ENCODE measurements at regions not wholly inside any gene's neighbourhood (a gene's known extent, or its start where the extent isn't known, plus 50 kb on each side); places are given as distances from the start of the nearest gene placed in this dataset.

DNA sequence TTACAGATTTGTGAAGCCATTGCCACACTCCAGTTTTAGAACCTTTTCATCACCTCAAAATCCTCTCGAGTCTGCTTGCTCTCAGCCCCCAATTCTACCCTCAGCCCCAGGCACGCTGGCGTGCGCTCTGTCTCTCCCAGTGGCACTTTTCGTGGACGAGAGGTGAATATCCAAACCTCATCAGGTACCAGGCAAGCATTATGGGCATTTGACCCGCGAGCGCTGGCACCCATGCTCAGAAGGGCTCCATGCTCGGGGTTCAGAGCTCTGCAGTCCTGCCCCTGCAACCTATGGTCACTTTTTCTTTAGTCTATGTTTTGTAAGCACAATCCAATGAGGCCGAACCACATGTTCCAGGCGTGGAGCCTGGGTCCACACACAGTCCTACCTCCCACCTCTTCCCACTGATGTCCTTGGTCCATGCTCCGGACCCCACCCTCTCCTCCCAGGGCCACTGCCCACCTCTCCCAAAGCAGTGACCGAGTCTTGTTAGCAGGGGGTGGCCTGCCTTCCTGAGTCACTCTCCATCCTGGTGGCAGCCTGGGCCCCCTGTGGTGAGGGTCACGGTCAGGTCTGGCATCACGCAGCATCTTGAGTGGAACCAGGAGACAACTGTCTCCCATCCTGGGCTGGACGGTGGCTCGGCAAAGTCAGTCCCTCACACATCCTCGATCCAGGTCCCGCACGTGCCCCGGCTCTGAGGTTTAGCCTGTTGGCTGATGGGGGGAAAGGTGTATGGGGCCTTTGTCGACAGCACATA, 256.9 kb downstream of the NDUFA10 start:
- ChIA-PET CTCF (no interaction called here), POLR2A (no interaction called here)
- TF ChIP-seq EZH2 (IDR thresholded peaks at IDR 0.05; ENCODE audit: borderline replicate concordance, low read depth, low read length, severe bottlenecking) (no peak), JUN (IDR thresholded peaks at IDR 0.05; ENCODE audit: borderline replicate concordance, insufficient read depth, insufficient read length, low read depth) (no peak)
- Histone ChIP-seq H3K9ac (replicated peaks; ENCODE audit: extremely low read depth, insufficient read depth, low read length) (no peak overlapping the region), H3K36me3 (ENCODE audit: control insufficient read depth in 2 of 2, extremely low read depth in 1 of 2, insufficient read depth in 2 of 2, low read length in 2 of 2) (no peaks in the 10 kb centered on the region), H3K27ac (ENCODE audit: insufficient read depth, low read depth, low read length) (no peak overlapping the region), H3K4me2 (ENCODE audit: insufficient read depth, low read length) (no peak overlapping the region), H3K79me2 (ENCODE audit: control insufficient read depth, insufficient read depth, low read length) (no peaks in the 10 kb centered on the region), H3K27me3 (ENCODE audit: control insufficient read depth in 2 of 2, insufficient read depth in 2 of 2, low read length in 2 of 2) (no peaks in the 10 kb centered on the region), H3K9me1 (replicated peaks; ENCODE audit: control insufficient read depth, extremely low read depth, insufficient read depth, low read length) (no peaks in the 10 kb centered on the region), H3K4me3 (replicated peaks in 1 of 3; ENCODE audit: insufficient read depth in 1 of 3, low read depth in 1 of 3, low read length in 3 of 3) (no peak overlapping the region), H3K4me1 (ENCODE audit: control insufficient read depth, extremely low read depth, insufficient read depth, low read length) (no peaks in the 10 kb centered on the region), H3K9me3 (replicated peaks; ENCODE audit: control insufficient read depth, insufficient read depth, low read length) (peaks cover 5% of the 10 kb centered on the region), H4K20me1 (replicated peaks; ENCODE audit: control insufficient read depth, extremely low read depth, insufficient read depth, low read length) (no peaks in the 10 kb centered on the region), H2AFZ (ENCODE audit: low read depth, low read length) (no peak overlapping the region)
- BruUV-seq (replicated peaks) = no TSS peak
- FAIRE-seq (no peak), DNase-seq (ENCODE audit: low read depth, low spot score) (no peak)
- intact Hi-C loops (cut with micrococcal nuclease) (no loop called here), dilution Hi-C loops (cut with MboI; ENCODE audit: extremely low pct_ligation_motif_present, low sequenced_read_pairs) (no loop called here)

DNA sequence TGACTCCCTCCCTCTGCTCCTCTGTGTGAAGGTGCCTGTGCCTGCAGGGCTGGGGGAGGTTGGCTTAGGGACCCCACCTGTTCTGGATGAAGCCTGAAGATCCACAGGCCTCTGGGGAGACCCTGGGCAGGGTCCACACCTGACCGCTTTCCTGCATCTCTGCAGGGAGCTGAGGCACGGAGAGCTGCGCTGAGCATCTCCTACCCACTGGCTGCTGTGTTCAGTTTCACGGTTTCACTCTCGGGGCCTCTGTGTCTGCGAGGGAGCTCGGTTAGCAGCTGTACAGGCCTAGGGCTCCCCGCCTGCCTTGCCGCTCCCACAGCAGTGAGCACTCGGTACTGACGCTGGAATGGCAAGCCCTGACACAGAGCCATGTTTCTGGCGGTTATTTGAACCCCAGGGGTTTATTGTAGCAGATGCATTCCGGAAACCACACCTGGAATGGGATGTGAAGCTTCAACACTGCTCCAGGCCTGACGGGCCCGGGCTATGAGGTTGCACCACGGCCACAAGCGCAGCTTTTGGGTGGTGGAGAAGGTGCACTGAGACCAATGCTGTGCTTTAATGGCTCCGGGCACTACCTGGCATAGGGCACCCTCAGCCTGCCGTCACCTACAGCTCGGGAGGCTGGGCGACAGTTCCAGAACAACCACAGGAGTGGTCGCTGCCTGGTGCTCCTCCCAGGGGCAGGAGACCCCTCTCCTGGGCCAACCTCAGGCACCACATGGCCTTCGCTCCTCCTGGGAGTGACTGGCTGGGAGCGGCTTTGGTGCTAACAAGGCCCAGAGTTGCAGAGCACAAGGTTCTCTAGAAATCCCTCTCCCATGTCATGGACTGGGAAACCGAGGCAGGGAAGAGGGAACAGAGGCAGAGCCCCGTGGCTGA, 257.9 kb downstream of the NDUFA10 start:
- TF ChIP-seq, protein P1, sequence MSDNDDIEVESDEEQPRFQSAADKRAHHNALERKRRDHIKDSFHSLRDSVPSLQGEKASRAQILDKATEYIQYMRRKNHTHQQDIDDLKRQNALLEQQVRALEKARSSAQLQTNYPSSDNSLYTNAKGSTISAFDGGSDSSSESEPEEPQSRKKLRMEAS (IDR thresholded peaks at IDR 0.05; ENCODE audit: insufficient read depth, insufficient read length) = no peak
- no peak for TF ChIP-seq JUN (IDR thresholded peaks at IDR 0.05; ENCODE audit: borderline replicate concordance, insufficient read depth, insufficient read length, low read depth)
- TF ChIP-seq, protein P2, sequence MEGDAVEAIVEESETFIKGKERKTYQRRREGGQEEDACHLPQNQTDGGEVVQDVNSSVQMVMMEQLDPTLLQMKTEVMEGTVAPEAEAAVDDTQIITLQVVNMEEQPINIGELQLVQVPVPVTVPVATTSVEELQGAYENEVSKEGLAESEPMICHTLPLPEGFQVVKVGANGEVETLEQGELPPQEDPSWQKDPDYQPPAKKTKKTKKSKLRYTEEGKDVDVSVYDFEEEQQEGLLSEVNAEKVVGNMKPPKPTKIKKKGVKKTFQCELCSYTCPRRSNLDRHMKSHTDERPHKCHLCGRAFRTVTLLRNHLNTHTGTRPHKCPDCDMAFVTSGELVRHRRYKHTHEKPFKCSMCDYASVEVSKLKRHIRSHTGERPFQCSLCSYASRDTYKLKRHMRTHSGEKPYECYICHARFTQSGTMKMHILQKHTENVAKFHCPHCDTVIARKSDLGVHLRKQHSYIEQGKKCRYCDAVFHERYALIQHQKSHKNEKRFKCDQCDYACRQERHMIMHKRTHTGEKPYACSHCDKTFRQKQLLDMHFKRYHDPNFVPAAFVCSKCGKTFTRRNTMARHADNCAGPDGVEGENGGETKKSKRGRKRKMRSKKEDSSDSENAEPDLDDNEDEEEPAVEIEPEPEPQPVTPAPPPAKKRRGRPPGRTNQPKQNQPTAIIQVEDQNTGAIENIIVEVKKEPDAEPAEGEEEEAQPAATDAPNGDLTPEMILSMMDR (IDR thresholded peaks at IDR 0.05; ENCODE audit: extremely low read depth in 1 of 2, insufficient read depth in 1 of 2, low read depth in 1 of 2, low read length in 2 of 2) = no peak
- TF ChIP-seq POLR2AphosphoS5 (IDR thresholded peaks at IDR 0.05; ENCODE audit: insufficient read depth, low read depth, low read length) = no peak
- no peak for TF ChIP-seq EZH2 (IDR thresholded peaks at IDR 0.05; ENCODE audit: borderline replicate concordance, low read depth, low read length, severe bottlenecking)
- TF ChIP-seq POLR2A (IDR thresholded peaks at IDR 0.05; ENCODE audit: low read depth, low read length) = no peak
- no peak for TF ChIP-seq MYC (IDR thresholded peaks at IDR 0.05; ENCODE audit: low read depth, low read length)
- no peak for TF ChIP-seq GATA2 (IDR thresholded peaks at IDR 0.05; ENCODE audit: insufficient read depth, insufficient read length, low read depth, low read length)
- TF ChIP-seq FOS (IDR thresholded peaks at IDR 0.05; ENCODE audit: borderline replicate concordance, insufficient read depth, low read length) = no peak
- Histone ChIP-seq H3K9ac (replicated peaks; ENCODE audit: extremely low read depth, insufficient read depth, low read length) (no peak overlapping the region), H3K4me1 (ENCODE audit: control insufficient read depth, extremely low read depth, insufficient read depth, low read length) (no peaks in the 10 kb centered on the region), H3K9me1 (replicated peaks; ENCODE audit: control insufficient read depth, extremely low read depth, insufficient read depth, low read length) (no peaks in the 10 kb centered on the region), H3K4me3 (replicated peaks in 1 of 3; ENCODE audit: insufficient read depth in 1 of 3, low read depth in 1 of 3, low read length in 3 of 3) (no peak overlapping the region), H3K4me2 (ENCODE audit: insufficient read depth, low read length) (no peak overlapping the region), H3K27me3 (ENCODE audit: control insufficient read depth in 2 of 2, insufficient read depth in 2 of 2, low read length in 2 of 2) (no peaks in the 10 kb centered on the region), H4K20me1 (replicated peaks; ENCODE audit: control insufficient read depth, extremely low read depth, insufficient read depth, low read length) (no peaks in the 10 kb centered on the region), H3K36me3 (ENCODE audit: control insufficient read depth in 2 of 2, extremely low read depth in 1 of 2, insufficient read depth in 2 of 2, low read length in 2 of 2) (no peaks in the 10 kb centered on the region), H2AFZ (ENCODE audit: low read depth, low read length) (no peak overlapping the region), H3K9me3 (replicated peaks; ENCODE audit: control insufficient read depth, insufficient read depth, low read length) (peaks cover 5% of the 10 kb centered on the region), H3K79me2 (ENCODE audit: control insufficient read depth, insufficient read depth, low read length) (no peaks in the 10 kb centered on the region), H3K27ac (ENCODE audit: insufficient read depth, low read depth, low read length) (no peak overlapping the region)
- DNase-seq (ENCODE audit: low read depth, low spot score) = no peak
- ChIA-PET CTCF (no interaction called here), POLR2A (no interaction called here)
- no peak for FAIRE-seq
- intact Hi-C loops (cut with micrococcal nuclease) (no loop called here), dilution Hi-C loops (cut with MboI; ENCODE audit: extremely low pct_ligation_motif_present, low sequenced_read_pairs) (no loop called here)
- BruUV-seq (replicated peaks) = no TSS peak
